ENCODE measurements at regions not wholly inside any gene's neighbourhood (a gene's known extent, or its start where the extent isn't known, plus 50 kb on each side); places are given as distances from the start of the nearest gene placed in this dataset.

GRCh38 chr5:72032788-72033187 is 74.5 kb upstream of the MAP1B start:
- TF ChIP-seq POLR2A (IDR thresholded peaks at IDR 0.05; ENCODE audit: low read length) (no peak), GATA1 (IDR thresholded peaks at IDR 0.05; ENCODE audit: low read depth, low read length) (no peak)
